H9 (cell line): ENCODE measurements at regions not wholly inside any gene's neighbourhood (a gene's known extent, or its start where the extent isn't known, plus 50 kb on each side); places are given as distances from the start of the nearest gene placed in this dataset.
A peak's percentile ranks its signal among the peaks of the same experiment; 100 is the strongest.

Source experiments
- DNase-seq: peaks from one replicate; pipeline ENCODE4 v3.0.0-alpha.2; 2017
- H2AFZ ChIP-seq: one replicate; pipeline ENCODE4 v1.6.1; 2013; ENCODE audit warnings: mild to moderate bottlenecking, low read length, control low read depth, moderate library complexity
- H2AK5ac ChIP-seq: 2 replicates; pipeline ENCODE4 v1.6.1; 2013; ENCODE audit warnings: low read length, control low read depth, mixed read lengths; ENCODE audit not compliant: insufficient read length
- H2BK120ac ChIP-seq: one replicate; pipeline ENCODE4 v1.6.1; 2013; ENCODE audit warnings: low read depth, mild to moderate bottlenecking, low read length, control low read depth, inconsistent platforms; ENCODE audit not compliant: poor library complexity, severe bottlenecking
- H2BK12ac ChIP-seq: 2 replicates; pipeline ENCODE4 v1.6.1; 2013; ENCODE audit warnings: low read length, control low read depth, mixed read lengths, low read depth; ENCODE audit not compliant: insufficient read length
- H2BK15ac ChIP-seq: 2 replicates; pipeline ENCODE4 v1.6.1; 2013; ENCODE audit warnings: low read depth, low read length, control low read depth
- H2BK20ac ChIP-seq: one replicate; pipeline ENCODE4 v1.6.1; 2013; ENCODE audit warnings: low read depth, mild to moderate bottlenecking, low read length, control low read depth, inconsistent platforms; ENCODE audit not compliant: poor library complexity, severe bottlenecking
- H2BK5ac ChIP-seq: 2 replicates; pipeline ENCODE4 v1.6.1; 2013; ENCODE audit warnings: low read length, control low read depth, mixed read lengths; ENCODE audit not compliant: insufficient read length
- H3K14ac ChIP-seq: 2 replicates; pipeline ENCODE4 v1.6.1; 2013; ENCODE audit warnings: low read length, control low read depth; ENCODE audit not compliant: insufficient read depth
- H3K18ac ChIP-seq: 2 replicates; pipeline ENCODE4 v1.6.1; 2013; ENCODE audit warnings: low read depth, mild to moderate bottlenecking, mixed read lengths, low read length, control low read depth; ENCODE audit not compliant: insufficient read length
- H3K23ac ChIP-seq: 2 replicates; pipeline ENCODE4 v1.6.1; 2013; ENCODE audit warnings: low read length, control low read depth, mixed read lengths, low read depth; ENCODE audit not compliant: insufficient read length
- H3K23me2 ChIP-seq: 2 replicates; pipeline ENCODE4 v1.6.1; 2013; ENCODE audit warnings: low read depth, mild to moderate bottlenecking, mixed read lengths, low read length, control low read depth; ENCODE audit not compliant: insufficient read length, poor library complexity, severe bottlenecking
- H3K27ac ChIP-seq: 2 replicates; pipeline ENCODE4 v1.5.1; 2013; ENCODE audit warnings: low read length, control low read depth, mixed read lengths, low read depth; ENCODE audit not compliant: insufficient read length
- H3K27me3 ChIP-seq: 2 replicates; pipeline ENCODE4 v1.6.1; 2013; ENCODE audit warnings: low read length, control low read depth, inconsistent platforms; ENCODE audit not compliant: insufficient read depth
- H3K4ac ChIP-seq: 2 replicates; pipeline ENCODE4 v1.6.1; 2013; ENCODE audit warnings: low read depth, mild to moderate bottlenecking, control low read depth, inconsistent platforms, low read length, moderate library complexity
- H3K4me1 ChIP-seq: 2 replicates; pipeline ENCODE4 v1.6.1; 2013; ENCODE audit warnings: low read length, control low read depth, inconsistent platforms; ENCODE audit not compliant: insufficient read depth
- H3K4me2 ChIP-seq: 2 replicates; pipeline ENCODE4 v1.6.1; 2013; ENCODE audit warnings: low read length, control low read depth, mixed read lengths; ENCODE audit not compliant: insufficient read length, insufficient read depth
- H3K56ac ChIP-seq: 2 replicates; pipeline ENCODE4 v1.6.1; 2013; ENCODE audit warnings: low read depth, mild to moderate bottlenecking, mixed read lengths, low read length, control low read depth; ENCODE audit not compliant: insufficient read length
- H3K79me1 ChIP-seq: 2 replicates; pipeline ENCODE4 v1.6.1; 2013; ENCODE audit warnings: low read depth, mild to moderate bottlenecking, moderate library complexity, low read length, control low read depth, inconsistent platforms; ENCODE audit not compliant: insufficient read depth, poor library complexity, severe bottlenecking
- H3K79me2 ChIP-seq: 2 replicates; pipeline ENCODE4 v1.6.1; 2013; ENCODE audit warnings: low read length, control low read depth, inconsistent platforms; ENCODE audit not compliant: insufficient read depth
- H3K9ac ChIP-seq: 2 replicates; pipeline ENCODE4 v1.6.1; 2013; ENCODE audit warnings: low read length, control low read depth, mixed read lengths; ENCODE audit not compliant: insufficient read length; ENCODE audit errors: extremely low read depth
- H3K9me3 ChIP-seq: one replicate; pipeline ENCODE4 v1.6.1; 2013; ENCODE audit warnings: low read depth, low read length, inconsistent platforms; ENCODE audit not compliant: control insufficient read depth
- H3T11ph ChIP-seq: one replicate; pipeline ENCODE4 v1.6.1; 2013; ENCODE audit warnings: mild to moderate bottlenecking, low read length, control low read depth, inconsistent platforms
- H4K20me1 ChIP-seq: one replicate; pipeline ENCODE4 v1.6.1; 2013; ENCODE audit not compliant: control insufficient read depth, insufficient read length, insufficient read depth
- H4K5ac ChIP-seq: 2 replicates; pipeline ENCODE4 v1.6.1; 2013; ENCODE audit warnings: low read depth, mild to moderate bottlenecking, mixed read lengths, low read length, control low read depth; ENCODE audit not compliant: insufficient read length
- H4K8ac ChIP-seq: replicated peaks from 2 replicates; pipeline ENCODE4 v1.6.1; 2013; ENCODE audit warnings: low read length, control low read depth, mixed read lengths, low read depth; ENCODE audit not compliant: insufficient read length
- H4K91ac ChIP-seq: 2 replicates; pipeline ENCODE4 v1.6.1; 2013; ENCODE audit warnings: low read depth, mild to moderate bottlenecking, moderate library complexity, mixed read lengths, low read length, control low read depth; ENCODE audit not compliant: insufficient read length
- H3K27ac Mint-ChIP-seq, 3 experiments: 2 replicates in 2 of 3; 3 replicates in 1 of 3; pipeline ENCODE4 v1.8.0; 2020 to 2021; ENCODE audit warnings: mixed read lengths in 3 of 3, mild to moderate bottlenecking in 1 of 3, moderate library complexity in 1 of 3
- H3K27me3 Mint-ChIP-seq: 2 replicates; pipeline ENCODE4 v1.8.0; 2021; ENCODE audit warnings: low read depth, mild to moderate bottlenecking, moderate library complexity, mixed read lengths
- H3K36me3 Mint-ChIP-seq, 3 experiments: 2 replicates in 2 of 3; 3 replicates in 1 of 3; pipeline ENCODE4 v1.8.0; 2020 to 2021; ENCODE audit warnings: low read depth in 3 of 3, mixed read lengths in 3 of 3; ENCODE audit not compliant: insufficient read depth in 1 of 3
- H3K4me1 Mint-ChIP-seq, 2 experiments: 2 replicates each; pipeline ENCODE4 v1.8.0; 2020; ENCODE audit warnings: mixed read lengths in 2 of 2
- H3K4me3 Mint-ChIP-seq, 2 experiments: 2 replicates in 1 of 2; 3 replicates in 1 of 2; pipeline ENCODE4 v1.8.0; 2020 to 2021; ENCODE audit warnings: mild to moderate bottlenecking in 2 of 2, mixed read lengths in 2 of 2, moderate library complexity in 1 of 2
- H3K9me3 Mint-ChIP-seq, 2 experiments: 2 replicates in 1 of 2; 3 replicates in 1 of 2; pipeline ENCODE4 v1.8.0; 2020; ENCODE audit warnings: mild to moderate bottlenecking in 2 of 2, mixed read lengths in 2 of 2, moderate library complexity in 1 of 2
- CTCF ChIP-seq: fragments of 200-600 bp; sonication (generic); conservative IDR thresholded peaks from 3 replicates; pipeline ENCODE4 v1.8.0; 2021; ENCODE audit warnings: antibody characterized with exemption, mild to moderate bottlenecking
- WGBS: extraction: QIAGEN DNeasy Blood & Tissue Kit; methylation state at CpG from one replicate; pipeline ENCODE4 v1.1.7; 2013; ENCODE audit warnings: missing lambda C conversion rate, low lambda C conversion rate, mixed read lengths; ENCODE audit not compliant: insufficient read length; ENCODE audit errors: extremely low coverage; 5-methylcytosine and 5-hydroxymethylcytosine counted together

DNA sequence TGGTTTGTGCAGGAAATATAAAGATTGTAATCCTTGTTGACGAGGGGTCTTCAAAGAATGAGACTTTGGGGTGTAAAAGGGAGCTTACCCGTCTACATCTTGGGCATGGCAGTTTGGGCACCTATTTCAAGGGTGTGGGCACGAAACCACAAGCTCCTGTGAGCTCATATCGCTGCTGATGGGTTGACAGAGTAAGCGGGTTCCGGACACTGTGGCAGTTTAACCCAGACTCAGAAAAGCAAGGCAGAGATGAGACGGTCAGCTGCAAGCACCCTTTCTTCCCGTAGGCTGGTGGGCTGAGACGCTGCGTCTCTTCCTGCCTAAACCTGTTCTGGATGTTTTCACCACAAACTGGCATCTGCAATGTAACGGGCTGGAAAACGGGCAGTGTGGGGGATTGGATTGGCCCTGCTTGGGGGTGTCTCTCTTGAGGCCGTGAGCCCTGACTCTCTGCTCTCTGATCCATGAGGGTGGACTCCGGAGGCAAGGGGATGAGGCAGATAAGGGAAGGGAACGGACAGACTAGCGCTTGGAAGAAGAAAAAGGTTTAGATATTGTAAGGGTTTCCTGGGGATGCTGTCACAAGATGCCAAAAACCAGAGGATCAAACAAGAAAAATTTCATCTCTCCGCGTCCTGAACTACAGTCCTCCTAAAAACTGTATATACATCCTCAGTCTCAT is 237.5 kb downstream of the SHOX start:
- peaks cover 0 to 7% of the 10 kb centered on the region in 2 experiments; a peak in 3 of 5 replicates for H3K9me3 Mint-ChIP-seq
- Histone ChIP-seq H3T11ph (no peak overlapping the region), H3K9me3 (no peaks in the 10 kb centered on the region), H2BK15ac (no peak overlapping the region), H3K18ac (no peak overlapping the region), H3K4me1 (no peaks in the 10 kb centered on the region), H4K5ac (no peak overlapping the region), H4K8ac (no peak overlapping the region), H3K4me2 (no peak overlapping the region), H2AFZ (no peak overlapping the region), H3K23me2 (no peaks in the 10 kb centered on the region), H3K4ac (no peak overlapping the region), H2BK12ac (no peak overlapping the region), H3K14ac (no peak overlapping the region), H3K56ac (no peak overlapping the region), H3K27me3 (no peaks in the 10 kb centered on the region), H2BK5ac (no peak overlapping the region), H3K79me2 (no peaks in the 10 kb centered on the region), H2BK120ac (no peak overlapping the region), H4K91ac (no peak overlapping the region), H2BK20ac (no peak overlapping the region), H2AK5ac (no peak overlapping the region), H3K23ac (no peak overlapping the region), H3K79me1 (no peaks in the 10 kb centered on the region), H3K9ac (no peak overlapping the region), H3K27ac (no peak overlapping the region), H4K20me1 (no peaks in the 10 kb centered on the region)
- H3K4me3 Mint-ChIP-seq: no peak overlapping the region
- H3K4me1 Mint-ChIP-seq: peaks cover 7 to 13% of the 10 kb centered on the region in 2 experiments; a peak in 3 of 4 replicates
- no peak for DNase-seq
- H3K27me3 Mint-ChIP-seq: peaks cover 3% of the 10 kb centered on the region; the same call in 1 of the 2 replicates
- no CpG with 5 or more reads among the region's 18 CpGs for WGBS
- peak overlapping the region in 1 of 3 experiments; percentile 19; a peak in 2 of 7 replicates for H3K27ac Mint-ChIP-seq
- peaks cover 0 to 5% (median 0%) of the 10 kb centered on the region in 3 experiments; a peak in 2 of 7 replicates for H3K36me3 Mint-ChIP-seq
- TF ChIP-seq CTCF: no peak
